Vagina (tissue), 2 donors: ENCODE measurements at regions not wholly inside any gene's neighbourhood (a gene's known extent, or its start where the extent isn't known, plus 50 kb on each side); places are given as distances from the start of the nearest gene placed in this dataset.

Experiments used
- POLR2A ChIP-seq, 2 donors: fragments of 450-650 bp; IDR thresholded peaks; one replicate each; pipeline ENCODE4 v1.6.1; 2017; ENCODE audit warnings: antibody characterized with exemption in 2 of 2, mild to moderate bottlenecking in 2 of 2, moderate library complexity in 2 of 2
- POLR2AphosphoS5 ChIP-seq, 2 donors: sonication (generic); formaldehyde crosslinking; IDR thresholded peaks; one replicate each; pipeline ENCODE4 v1.9.0; 2017; ENCODE audit warnings: antibody characterized with exemption in 2 of 2, mild to moderate bottlenecking in 2 of 2, low read depth in 1 of 2; ENCODE audit not compliant: insufficient read depth in 1 of 2
- TF ChIP-seq, protein P1 (sequence below), 3 experiments: fragments of 450-650 bp in 2 of 3; fragments of 200-600 bp in 1 of 3; sonication (generic) in 1 of 3; IDR thresholded peaks; one replicate each; pipeline ENCODE4 v1.5.1; 2017 to 2019; ENCODE audit warnings: antibody characterized with exemption in 3 of 3, mild to moderate bottlenecking in 2 of 3, moderate library complexity in 2 of 3

DNA sequence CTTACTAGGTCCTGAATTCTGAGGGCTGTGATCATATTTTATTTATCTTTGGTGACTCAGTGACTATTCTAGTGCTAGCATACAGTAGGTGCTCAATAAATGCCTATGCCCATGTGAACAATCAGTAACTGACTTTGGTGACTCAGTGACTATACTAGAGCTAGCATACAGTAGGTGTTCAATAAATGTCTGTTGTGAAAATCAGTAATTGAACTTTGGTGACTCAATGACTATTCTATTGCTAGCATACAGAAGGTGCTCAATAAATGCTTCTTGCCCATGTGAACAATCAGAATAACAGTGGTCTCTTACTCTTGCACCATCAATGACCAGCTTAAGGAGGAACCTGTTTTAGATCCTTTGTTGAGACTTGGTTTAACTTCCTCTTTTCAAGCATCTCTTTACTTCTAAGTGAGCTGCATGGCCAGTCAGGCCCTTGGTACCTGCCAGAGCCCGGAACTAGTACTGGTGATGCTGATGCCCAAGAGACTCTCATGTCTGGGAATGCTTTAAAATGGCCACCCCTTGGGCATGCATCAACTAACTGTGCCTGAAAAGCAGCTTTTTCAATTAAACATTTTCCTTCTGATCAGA is 214.9 kb upstream of the SPRED2 start:
- TF ChIP-seq POLR2AphosphoS5 (IDR thresholded peaks at IDR 0.05; ENCODE audit: insufficient read depth in 1 of 2, low read depth in 1 of 2) (no peak), POLR2A (IDR thresholded peaks at IDR 0.05) (no peak)
- TF ChIP-seq, protein P1, sequence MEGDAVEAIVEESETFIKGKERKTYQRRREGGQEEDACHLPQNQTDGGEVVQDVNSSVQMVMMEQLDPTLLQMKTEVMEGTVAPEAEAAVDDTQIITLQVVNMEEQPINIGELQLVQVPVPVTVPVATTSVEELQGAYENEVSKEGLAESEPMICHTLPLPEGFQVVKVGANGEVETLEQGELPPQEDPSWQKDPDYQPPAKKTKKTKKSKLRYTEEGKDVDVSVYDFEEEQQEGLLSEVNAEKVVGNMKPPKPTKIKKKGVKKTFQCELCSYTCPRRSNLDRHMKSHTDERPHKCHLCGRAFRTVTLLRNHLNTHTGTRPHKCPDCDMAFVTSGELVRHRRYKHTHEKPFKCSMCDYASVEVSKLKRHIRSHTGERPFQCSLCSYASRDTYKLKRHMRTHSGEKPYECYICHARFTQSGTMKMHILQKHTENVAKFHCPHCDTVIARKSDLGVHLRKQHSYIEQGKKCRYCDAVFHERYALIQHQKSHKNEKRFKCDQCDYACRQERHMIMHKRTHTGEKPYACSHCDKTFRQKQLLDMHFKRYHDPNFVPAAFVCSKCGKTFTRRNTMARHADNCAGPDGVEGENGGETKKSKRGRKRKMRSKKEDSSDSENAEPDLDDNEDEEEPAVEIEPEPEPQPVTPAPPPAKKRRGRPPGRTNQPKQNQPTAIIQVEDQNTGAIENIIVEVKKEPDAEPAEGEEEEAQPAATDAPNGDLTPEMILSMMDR (IDR thresholded peaks at IDR 0.05) = no peak
